H9 (cell line): ENCODE measurements at regions not wholly inside any gene's neighbourhood (a gene's known extent, or its start where the extent isn't known, plus 50 kb on each side); places are given as distances from the start of the nearest gene placed in this dataset.

Experiments
- DNase-seq: peaks from one replicate; pipeline ENCODE4 v3.0.0-alpha.2; 2017
- H2AFZ ChIP-seq: one replicate; pipeline ENCODE4 v1.6.1; 2013; ENCODE audit warnings: mild to moderate bottlenecking, low read length, control low read depth, moderate library complexity
- H2AK5ac ChIP-seq: 2 replicates; pipeline ENCODE4 v1.6.1; 2013; ENCODE audit warnings: low read length, control low read depth, mixed read lengths; ENCODE audit not compliant: insufficient read length
- H2BK120ac ChIP-seq: one replicate; pipeline ENCODE4 v1.6.1; 2013; ENCODE audit warnings: low read depth, mild to moderate bottlenecking, low read length, control low read depth, inconsistent platforms; ENCODE audit not compliant: poor library complexity, severe bottlenecking
- H2BK12ac ChIP-seq: 2 replicates; pipeline ENCODE4 v1.6.1; 2013; ENCODE audit warnings: low read length, control low read depth, mixed read lengths, low read depth; ENCODE audit not compliant: insufficient read length
- H2BK15ac ChIP-seq: 2 replicates; pipeline ENCODE4 v1.6.1; 2013; ENCODE audit warnings: low read depth, low read length, control low read depth
- H2BK20ac ChIP-seq: one replicate; pipeline ENCODE4 v1.6.1; 2013; ENCODE audit warnings: low read depth, mild to moderate bottlenecking, low read length, control low read depth, inconsistent platforms; ENCODE audit not compliant: poor library complexity, severe bottlenecking
- H2BK5ac ChIP-seq: 2 replicates; pipeline ENCODE4 v1.6.1; 2013; ENCODE audit warnings: low read length, control low read depth, mixed read lengths; ENCODE audit not compliant: insufficient read length
- H3K14ac ChIP-seq: 2 replicates; pipeline ENCODE4 v1.6.1; 2013; ENCODE audit warnings: low read length, control low read depth; ENCODE audit not compliant: insufficient read depth
- H3K18ac ChIP-seq: 2 replicates; pipeline ENCODE4 v1.6.1; 2013; ENCODE audit warnings: low read depth, mild to moderate bottlenecking, mixed read lengths, low read length, control low read depth; ENCODE audit not compliant: insufficient read length
- H3K23ac ChIP-seq: 2 replicates; pipeline ENCODE4 v1.6.1; 2013; ENCODE audit warnings: low read length, control low read depth, mixed read lengths, low read depth; ENCODE audit not compliant: insufficient read length
- H3K23me2 ChIP-seq: 2 replicates; pipeline ENCODE4 v1.6.1; 2013; ENCODE audit warnings: low read depth, mild to moderate bottlenecking, mixed read lengths, low read length, control low read depth; ENCODE audit not compliant: insufficient read length, poor library complexity, severe bottlenecking
- H3K27ac ChIP-seq: 2 replicates; pipeline ENCODE4 v1.5.1; 2013; ENCODE audit warnings: low read length, control low read depth, mixed read lengths, low read depth; ENCODE audit not compliant: insufficient read length
- H3K27me3 ChIP-seq: 2 replicates; pipeline ENCODE4 v1.6.1; 2013; ENCODE audit warnings: low read length, control low read depth, inconsistent platforms; ENCODE audit not compliant: insufficient read depth
- H3K4ac ChIP-seq: 2 replicates; pipeline ENCODE4 v1.6.1; 2013; ENCODE audit warnings: low read depth, mild to moderate bottlenecking, control low read depth, inconsistent platforms, low read length, moderate library complexity
- H3K4me1 ChIP-seq: 2 replicates; pipeline ENCODE4 v1.6.1; 2013; ENCODE audit warnings: low read length, control low read depth, inconsistent platforms; ENCODE audit not compliant: insufficient read depth
- H3K4me2 ChIP-seq: 2 replicates; pipeline ENCODE4 v1.6.1; 2013; ENCODE audit warnings: low read length, control low read depth, mixed read lengths; ENCODE audit not compliant: insufficient read length, insufficient read depth
- H3K56ac ChIP-seq: 2 replicates; pipeline ENCODE4 v1.6.1; 2013; ENCODE audit warnings: low read depth, mild to moderate bottlenecking, mixed read lengths, low read length, control low read depth; ENCODE audit not compliant: insufficient read length
- H3K79me1 ChIP-seq: 2 replicates; pipeline ENCODE4 v1.6.1; 2013; ENCODE audit warnings: low read depth, mild to moderate bottlenecking, moderate library complexity, low read length, control low read depth, inconsistent platforms; ENCODE audit not compliant: insufficient read depth, poor library complexity, severe bottlenecking
- H3K79me2 ChIP-seq: 2 replicates; pipeline ENCODE4 v1.6.1; 2013; ENCODE audit warnings: low read length, control low read depth, inconsistent platforms; ENCODE audit not compliant: insufficient read depth
- H3K9ac ChIP-seq: 2 replicates; pipeline ENCODE4 v1.6.1; 2013; ENCODE audit warnings: low read length, control low read depth, mixed read lengths; ENCODE audit not compliant: insufficient read length; ENCODE audit errors: extremely low read depth
- H3K9me3 ChIP-seq: one replicate; pipeline ENCODE4 v1.6.1; 2013; ENCODE audit warnings: low read depth, low read length, inconsistent platforms; ENCODE audit not compliant: control insufficient read depth
- H3T11ph ChIP-seq: one replicate; pipeline ENCODE4 v1.6.1; 2013; ENCODE audit warnings: mild to moderate bottlenecking, low read length, control low read depth, inconsistent platforms
- H4K20me1 ChIP-seq: one replicate; pipeline ENCODE4 v1.6.1; 2013; ENCODE audit not compliant: control insufficient read depth, insufficient read length, insufficient read depth
- H4K5ac ChIP-seq: 2 replicates; pipeline ENCODE4 v1.6.1; 2013; ENCODE audit warnings: low read depth, mild to moderate bottlenecking, mixed read lengths, low read length, control low read depth; ENCODE audit not compliant: insufficient read length
- H4K8ac ChIP-seq: replicated peaks from 2 replicates; pipeline ENCODE4 v1.6.1; 2013; ENCODE audit warnings: low read length, control low read depth, mixed read lengths, low read depth; ENCODE audit not compliant: insufficient read length
- H4K91ac ChIP-seq: 2 replicates; pipeline ENCODE4 v1.6.1; 2013; ENCODE audit warnings: low read depth, mild to moderate bottlenecking, moderate library complexity, mixed read lengths, low read length, control low read depth; ENCODE audit not compliant: insufficient read length
- H3K27ac Mint-ChIP-seq, 3 experiments: 2 replicates in 2 of 3; 3 replicates in 1 of 3; pipeline ENCODE4 v1.8.0; 2020 to 2021; ENCODE audit warnings: mixed read lengths in 3 of 3, mild to moderate bottlenecking in 1 of 3, moderate library complexity in 1 of 3
- H3K27me3 Mint-ChIP-seq: 2 replicates; pipeline ENCODE4 v1.8.0; 2021; ENCODE audit warnings: low read depth, mild to moderate bottlenecking, moderate library complexity, mixed read lengths
- H3K36me3 Mint-ChIP-seq, 3 experiments: 2 replicates in 2 of 3; 3 replicates in 1 of 3; pipeline ENCODE4 v1.8.0; 2020 to 2021; ENCODE audit warnings: low read depth in 3 of 3, mixed read lengths in 3 of 3; ENCODE audit not compliant: insufficient read depth in 1 of 3
- H3K4me1 Mint-ChIP-seq, 2 experiments: 2 replicates each; pipeline ENCODE4 v1.8.0; 2020; ENCODE audit warnings: mixed read lengths in 2 of 2
- H3K4me3 Mint-ChIP-seq, 2 experiments: 2 replicates in 1 of 2; 3 replicates in 1 of 2; pipeline ENCODE4 v1.8.0; 2020 to 2021; ENCODE audit warnings: mild to moderate bottlenecking in 2 of 2, mixed read lengths in 2 of 2, moderate library complexity in 1 of 2
- H3K9me3 Mint-ChIP-seq, 2 experiments: 2 replicates in 1 of 2; 3 replicates in 1 of 2; pipeline ENCODE4 v1.8.0; 2020; ENCODE audit warnings: mild to moderate bottlenecking in 2 of 2, mixed read lengths in 2 of 2, moderate library complexity in 1 of 2
- WGBS: extraction: QIAGEN DNeasy Blood & Tissue Kit; methylation state at CpG from one replicate; pipeline ENCODE4 v1.1.7; 2013; ENCODE audit warnings: missing lambda C conversion rate, low lambda C conversion rate, mixed read lengths; ENCODE audit not compliant: insufficient read length; ENCODE audit errors: extremely low coverage; 5-methylcytosine and 5-hydroxymethylcytosine counted together
- TF ChIP-seq, protein P1 (sequence below): fragments of 200-600 bp; sonication (generic); conservative IDR thresholded peaks from 3 replicates; pipeline ENCODE4 v1.8.0; 2021; ENCODE audit warnings: antibody characterized with exemption, mild to moderate bottlenecking

DNA sequence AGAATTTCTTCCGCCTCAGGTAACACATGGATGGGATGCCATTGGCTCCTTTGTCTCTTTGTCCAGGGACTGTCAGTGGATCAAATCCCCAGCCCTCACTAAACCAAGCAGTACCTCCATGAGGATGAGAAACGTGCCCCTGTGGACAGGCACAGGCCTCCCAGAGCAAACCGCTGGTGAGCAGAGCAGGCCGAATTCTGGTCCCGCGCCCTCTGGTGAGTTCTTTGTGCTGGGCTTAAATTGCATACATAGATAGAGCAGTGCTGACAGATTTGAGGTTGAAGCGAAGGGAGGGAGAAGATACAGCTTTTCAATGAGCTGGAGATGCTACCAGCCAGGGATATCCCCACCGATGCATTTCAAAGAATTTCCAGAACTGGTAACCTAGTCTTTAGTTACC, 143.8 kb downstream of the HSD17B3 start:
- no peak overlapping the region for H3K4me2 ChIP-seq
- H2BK12ac ChIP-seq: no peak overlapping the region
- H3K56ac ChIP-seq: no peak overlapping the region
- no peaks in the 10 kb centered on the region for H3K79me2 ChIP-seq
- no peaks in the 10 kb centered on the region for H3K4me1 ChIP-seq
- TF ChIP-seq, protein P1, sequence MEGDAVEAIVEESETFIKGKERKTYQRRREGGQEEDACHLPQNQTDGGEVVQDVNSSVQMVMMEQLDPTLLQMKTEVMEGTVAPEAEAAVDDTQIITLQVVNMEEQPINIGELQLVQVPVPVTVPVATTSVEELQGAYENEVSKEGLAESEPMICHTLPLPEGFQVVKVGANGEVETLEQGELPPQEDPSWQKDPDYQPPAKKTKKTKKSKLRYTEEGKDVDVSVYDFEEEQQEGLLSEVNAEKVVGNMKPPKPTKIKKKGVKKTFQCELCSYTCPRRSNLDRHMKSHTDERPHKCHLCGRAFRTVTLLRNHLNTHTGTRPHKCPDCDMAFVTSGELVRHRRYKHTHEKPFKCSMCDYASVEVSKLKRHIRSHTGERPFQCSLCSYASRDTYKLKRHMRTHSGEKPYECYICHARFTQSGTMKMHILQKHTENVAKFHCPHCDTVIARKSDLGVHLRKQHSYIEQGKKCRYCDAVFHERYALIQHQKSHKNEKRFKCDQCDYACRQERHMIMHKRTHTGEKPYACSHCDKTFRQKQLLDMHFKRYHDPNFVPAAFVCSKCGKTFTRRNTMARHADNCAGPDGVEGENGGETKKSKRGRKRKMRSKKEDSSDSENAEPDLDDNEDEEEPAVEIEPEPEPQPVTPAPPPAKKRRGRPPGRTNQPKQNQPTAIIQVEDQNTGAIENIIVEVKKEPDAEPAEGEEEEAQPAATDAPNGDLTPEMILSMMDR: no peak
- no peak overlapping the region for H3K9ac ChIP-seq
- DNase-seq: no peak
- Mint-ChIP-seq H3K36me3 (no peaks in the 10 kb centered on the region; a peak in 1 of 7 replicates), H3K4me1 (peaks cover 7 to 12% of the 10 kb centered on the region in 2 experiments), H3K27me3 (peaks cover 10% of the 10 kb centered on the region), H3K9me3 (no peaks in the 10 kb centered on the region; a peak in 2 of 5 replicates), H3K4me3 (no peak overlapping the region), H3K27ac (no peak overlapping the region)
- H4K5ac ChIP-seq: no peak overlapping the region
- no peaks in the 10 kb centered on the region for H3K27me3 ChIP-seq
- no peak overlapping the region for H4K8ac ChIP-seq
- no peak overlapping the region for H3K18ac ChIP-seq
- H2BK120ac ChIP-seq: no peak overlapping the region
- no peak overlapping the region for H3K14ac ChIP-seq
- no peaks in the 10 kb centered on the region for H3K23me2 ChIP-seq
- no peak overlapping the region for H2AK5ac ChIP-seq
- no peak overlapping the region for H3K23ac ChIP-seq
- H2BK5ac ChIP-seq: no peak overlapping the region
- no peaks in the 10 kb centered on the region for H4K20me1 ChIP-seq
- no peak overlapping the region for H2BK20ac ChIP-seq
- H2BK15ac ChIP-seq: no peak overlapping the region
- H3K79me1 ChIP-seq: no peaks in the 10 kb centered on the region
- no peak overlapping the region for H2AFZ ChIP-seq
- H3T11ph ChIP-seq: no peak overlapping the region
- H3K4ac ChIP-seq: no peak overlapping the region
- WGBS: no CpG with 5 or more reads among the region's 8 CpGs
- no peaks in the 10 kb centered on the region for H3K9me3 ChIP-seq
- no peak overlapping the region for H4K91ac ChIP-seq
- H3K27ac ChIP-seq: no peak overlapping the region
